ENCODE measurements at regions not wholly inside any gene's neighbourhood (a gene's known extent, or its start where the extent isn't known, plus 50 kb on each side); places are given as distances from the start of the nearest gene placed in this dataset.

DNA sequence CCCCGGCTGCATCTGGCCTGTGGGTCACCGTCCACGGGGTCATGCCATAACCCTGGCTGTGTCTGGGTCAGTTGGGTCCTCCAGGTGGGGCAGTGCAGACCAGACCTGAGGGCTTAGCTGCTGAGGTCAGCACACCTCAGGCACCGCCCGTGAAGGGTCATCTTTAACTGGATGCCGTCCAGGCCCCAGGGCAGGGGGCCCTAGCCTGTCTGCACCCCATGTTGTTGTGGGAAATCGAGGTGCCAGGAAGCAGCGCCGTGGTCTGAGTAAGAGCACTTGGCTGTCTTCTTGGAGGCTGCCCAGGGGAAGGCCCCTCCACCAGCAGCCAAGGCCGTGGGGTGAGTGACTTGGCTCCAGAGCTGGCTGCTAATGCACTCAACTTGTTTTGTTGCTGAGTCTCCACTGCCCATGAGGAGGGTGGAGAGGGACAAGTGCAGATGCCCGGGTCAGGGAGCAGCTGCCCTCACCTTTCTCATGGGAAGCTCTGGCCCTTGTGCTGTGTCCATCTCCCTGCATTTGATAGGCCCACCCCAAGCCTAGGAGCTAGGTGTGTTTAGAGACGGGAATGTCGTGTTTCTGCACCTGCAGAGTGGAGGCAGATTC is 317.2 kb downstream of the TMEM121 start:
- TF ChIP-seq, protein P1, sequence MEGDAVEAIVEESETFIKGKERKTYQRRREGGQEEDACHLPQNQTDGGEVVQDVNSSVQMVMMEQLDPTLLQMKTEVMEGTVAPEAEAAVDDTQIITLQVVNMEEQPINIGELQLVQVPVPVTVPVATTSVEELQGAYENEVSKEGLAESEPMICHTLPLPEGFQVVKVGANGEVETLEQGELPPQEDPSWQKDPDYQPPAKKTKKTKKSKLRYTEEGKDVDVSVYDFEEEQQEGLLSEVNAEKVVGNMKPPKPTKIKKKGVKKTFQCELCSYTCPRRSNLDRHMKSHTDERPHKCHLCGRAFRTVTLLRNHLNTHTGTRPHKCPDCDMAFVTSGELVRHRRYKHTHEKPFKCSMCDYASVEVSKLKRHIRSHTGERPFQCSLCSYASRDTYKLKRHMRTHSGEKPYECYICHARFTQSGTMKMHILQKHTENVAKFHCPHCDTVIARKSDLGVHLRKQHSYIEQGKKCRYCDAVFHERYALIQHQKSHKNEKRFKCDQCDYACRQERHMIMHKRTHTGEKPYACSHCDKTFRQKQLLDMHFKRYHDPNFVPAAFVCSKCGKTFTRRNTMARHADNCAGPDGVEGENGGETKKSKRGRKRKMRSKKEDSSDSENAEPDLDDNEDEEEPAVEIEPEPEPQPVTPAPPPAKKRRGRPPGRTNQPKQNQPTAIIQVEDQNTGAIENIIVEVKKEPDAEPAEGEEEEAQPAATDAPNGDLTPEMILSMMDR (IDR thresholded peaks at IDR 0.05; ENCODE audit: insufficient read depth, low read depth, low read length, missing control alignments), result no peak
- no peak for DNase-seq (ENCODE audit: low read depth)
- H3K4me3 ChIP-seq (ENCODE audit: low read depth, low read length), result no peak overlapping the region

DNA sequence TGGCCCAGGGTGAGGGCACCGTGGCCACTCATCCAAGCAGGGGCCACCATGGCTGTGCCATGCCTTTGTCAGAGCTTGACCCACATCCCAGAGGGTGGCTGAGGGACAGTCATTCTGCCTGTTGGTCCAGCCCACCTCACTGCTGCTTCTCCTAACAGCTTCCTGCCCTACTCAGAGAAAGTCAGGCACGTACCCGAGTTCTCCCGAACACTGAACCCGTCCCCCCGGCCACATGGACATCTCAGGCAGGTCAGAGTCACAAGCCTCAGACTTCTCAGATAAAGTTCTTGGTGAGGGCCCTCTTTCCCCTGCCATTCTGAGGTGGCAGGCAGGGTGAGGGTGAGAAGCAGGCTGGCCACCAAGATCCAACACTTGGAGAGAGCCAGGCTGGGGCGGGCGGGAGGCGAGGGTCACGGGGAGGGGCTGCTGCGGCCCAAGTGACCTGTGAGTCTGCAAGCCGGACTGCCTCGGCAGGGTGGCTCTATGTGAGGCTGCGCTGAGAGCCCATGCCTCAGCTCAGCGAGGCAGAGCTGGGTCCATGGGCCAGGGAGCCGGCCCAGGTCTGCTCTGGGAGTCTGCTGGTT is 317.8 kb downstream of the TMEM121 start:
- no peak overlapping the region for H3K4me3 ChIP-seq (ENCODE audit: low read depth, low read length)
- DNase-seq (ENCODE audit: low read depth), result no peak
- TF ChIP-seq, protein P1 (IDR thresholded peaks at IDR 0.05; ENCODE audit: insufficient read depth, low read depth, low read length, missing control alignments), result no peak

GRCh38 chr14:105844810-105845724 is 318.7 kb downstream of the TMEM121 start:
- TF ChIP-seq, protein P1 (IDR thresholded peaks at IDR 0.05; ENCODE audit: insufficient read depth, low read depth, low read length, missing control alignments), result no peak
- DNase-seq (ENCODE audit: low read depth), result no peak
- H3K4me3 ChIP-seq (ENCODE audit: low read depth, low read length), result no peak overlapping the region

DNA sequence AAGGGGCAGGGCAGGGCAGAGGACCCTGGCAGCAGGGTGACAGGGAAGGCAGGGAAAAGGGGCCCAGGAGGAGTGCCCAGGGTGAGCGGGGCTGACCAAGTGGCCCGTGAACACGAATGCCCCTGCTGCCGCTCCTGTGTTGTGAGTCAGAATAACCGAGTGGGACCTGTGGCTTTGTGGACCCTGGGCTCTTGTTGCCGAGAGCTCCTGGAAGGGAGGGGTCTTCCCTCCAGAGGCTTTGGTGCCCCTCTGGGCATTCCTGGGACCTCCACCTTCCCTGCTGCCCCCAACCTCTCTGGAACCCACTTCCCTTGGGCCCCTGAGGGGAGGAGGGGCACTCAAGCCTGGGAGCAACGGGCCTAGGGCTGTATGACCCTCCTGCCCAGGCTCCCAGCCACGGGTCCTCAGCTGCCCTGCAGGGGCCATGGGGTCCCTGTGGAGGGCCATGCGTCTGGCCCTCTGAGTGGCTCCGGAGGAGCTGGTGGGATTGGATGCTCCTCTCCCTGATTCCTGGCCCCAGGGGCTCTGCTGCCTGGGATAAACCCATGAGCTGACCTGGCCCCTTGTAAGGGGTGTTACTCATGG is 319.4 kb downstream of the TMEM121 start:
- no peak for DNase-seq (ENCODE audit: low read depth)
- no peak overlapping the region for H3K4me3 ChIP-seq (ENCODE audit: low read depth, low read length)
- TF ChIP-seq, protein P1 (IDR thresholded peaks at IDR 0.05; ENCODE audit: insufficient read depth, low read depth, low read length, missing control alignments), result no peak

DNA sequence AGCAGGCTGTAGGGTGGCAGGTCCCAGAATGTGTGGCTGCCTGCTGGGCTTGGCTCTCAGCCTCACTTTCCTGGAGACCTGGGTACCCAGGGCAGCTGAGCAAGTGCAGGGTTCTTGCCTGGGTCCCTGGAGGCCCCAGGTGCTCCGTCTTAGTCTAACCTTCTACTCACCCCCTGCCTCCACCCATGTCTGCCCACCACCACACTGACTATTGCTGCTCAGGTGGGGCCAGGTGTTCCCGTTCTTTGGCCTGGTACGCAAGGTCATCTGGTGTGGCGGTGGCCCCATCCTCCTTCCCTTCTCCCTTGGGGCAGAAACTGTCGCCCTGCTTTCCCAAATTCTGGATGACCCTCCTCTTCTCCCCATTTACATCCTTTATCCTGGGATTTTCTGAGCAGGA is 319.9 kb downstream of the TMEM121 start:
- H3K4me3 ChIP-seq (ENCODE audit: low read depth, low read length), result no peak overlapping the region
- TF ChIP-seq, protein P1 (IDR thresholded peaks at IDR 0.05; ENCODE audit: insufficient read depth, low read depth, low read length, missing control alignments), result no peak
- DNase-seq (ENCODE audit: low read depth), result no peak

DNA sequence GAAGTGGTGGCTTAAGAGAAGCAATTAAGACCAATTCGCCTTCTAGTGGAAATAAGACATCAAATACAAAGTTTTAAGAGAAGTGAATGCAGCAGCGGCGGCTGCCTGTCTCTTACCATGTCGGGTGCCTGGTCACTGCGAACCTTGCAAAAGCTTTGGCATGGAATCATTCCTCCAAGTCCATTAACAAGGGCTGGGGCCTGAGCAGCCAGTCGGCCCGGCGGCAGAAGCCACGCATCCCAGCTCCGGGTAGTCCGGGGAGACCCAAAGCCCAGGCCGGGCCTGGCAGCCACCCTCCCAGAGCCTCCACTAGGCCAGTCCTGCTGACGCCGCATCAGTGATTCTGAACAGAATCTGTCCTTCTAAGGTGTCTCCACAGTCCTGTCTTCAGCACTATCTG is 321.0 kb downstream of the TMEM121 start:
- no peak overlapping the region for H3K4me3 ChIP-seq (ENCODE audit: low read depth, low read length)
- DNase-seq (ENCODE audit: low read depth), result no peak
- TF ChIP-seq, protein P1 (IDR thresholded peaks at IDR 0.05; ENCODE audit: insufficient read depth, low read depth, low read length, missing control alignments), result no peak
